Stimulated activated CD4-positive, alpha-beta T cell treated with anti-CD3 and anti-CD28 coated beads, Interleukin-15, amount 100 ng/mL, for 24 hours (primary cell): ENCODE measurements at regions not wholly inside any gene's neighbourhood (a gene's known extent, or its start where the extent isn't known, plus 50 kb on each side); places are given as distances from the start of the nearest gene placed in this dataset.

Experiments used
- DNase-seq: peaks from one replicate; pipeline ENCODE4 v3.0.0-alpha.2; 2020

GRCh38 chr6:169165561-169166300, 87.9 kb downstream of the THBS2 start:
- no peak for DNase-seq

GRCh38 chr6:169164986-169165385, 88.7 kb downstream of the THBS2 start:
- DNase-seq, result no peak

- no peak for DNase-seq
Observed at GRCh38 chr6:169164451-169164850, 89.2 kb downstream of the THBS2 start.

GRCh38 chr6:169163411-169163901, 90.2 kb downstream of the THBS2 start:
- no peak for DNase-seq

GRCh38 chr6:169162752-169163407, 90.8 kb downstream of the THBS2 start:
- peak; percentile 25 for DNase-seq

GRCh38 chr6:169162249-169162648, 91.4 kb downstream of the THBS2 start:
- no peak for DNase-seq

GRCh38 chr6:169161572-169162167, 92.0 kb downstream of the THBS2 start:
- DNase-seq, result no peak

- no peak for DNase-seq
Observed at GRCh38 chr6:169160855-169161560, 92.6 kb downstream of the THBS2 start.

GRCh38 chr6:169160091-169160854, 93.4 kb downstream of the THBS2 start:
- no peak for DNase-seq

- no peak for DNase-seq
Observed at GRCh38 chr6:169159331-169159730, 94.3 kb downstream of the THBS2 start.

GRCh38 chr6:169158691-169159090, 95.0 kb downstream of the THBS2 start:
- no peak for DNase-seq

GRCh38 chr6:169158174-169158573, 95.5 kb downstream of the THBS2 start:
- no peak for DNase-seq

GRCh38 chr6:169157197-169158148, 96.2 kb downstream of the THBS2 start:
- DNase-seq, result no peak

GRCh38 chr6:169156793-169157147, 96.9 kb downstream of the THBS2 start:
- DNase-seq, result no peak

GRCh38 chr6:169156108-169156792, 97.4 kb downstream of the THBS2 start:
- no peak for DNase-seq

- no peak for DNase-seq
Observed at GRCh38 chr6:169155481-169155880, 98.2 kb downstream of the THBS2 start.

- no peak for DNase-seq
Observed at GRCh38 chr6:169153401-169153800, 100.2 kb downstream of the THBS2 start.

GRCh38 chr6:169146521-169146920, 107.1 kb downstream of the THBS2 start:
- no peak for DNase-seq

GRCh38 chr6:169145991-169146501, 107.6 kb downstream of the THBS2 start:
- no peak for DNase-seq

- no peak for DNase-seq
Observed at GRCh38 chr6:169145496-169145895, 108.2 kb downstream of the THBS2 start.

- no peak for DNase-seq
Observed at GRCh38 chr6:169144356-169144755, 109.3 kb downstream of the THBS2 start.
